ENCODE measurements at regions not wholly inside any gene's neighbourhood (a gene's known extent, or its start where the extent isn't known, plus 50 kb on each side); places are given as distances from the start of the nearest gene placed in this dataset.

GRCh38 chr1:57982852-57983251, 559.0 kb upstream of the DAB1 start:
- no peak for DNase-seq

GRCh38 chr1:57976216-57976615, 552.4 kb upstream of the DAB1 start:
- no peak for DNase-seq

GRCh38 chr1:57968321-57968720, 544.5 kb upstream of the DAB1 start:
- no peak for DNase-seq

GRCh38 chr1:57966751-57967406, 543.0 kb upstream of the DAB1 start:
- no peak for DNase-seq

DNA sequence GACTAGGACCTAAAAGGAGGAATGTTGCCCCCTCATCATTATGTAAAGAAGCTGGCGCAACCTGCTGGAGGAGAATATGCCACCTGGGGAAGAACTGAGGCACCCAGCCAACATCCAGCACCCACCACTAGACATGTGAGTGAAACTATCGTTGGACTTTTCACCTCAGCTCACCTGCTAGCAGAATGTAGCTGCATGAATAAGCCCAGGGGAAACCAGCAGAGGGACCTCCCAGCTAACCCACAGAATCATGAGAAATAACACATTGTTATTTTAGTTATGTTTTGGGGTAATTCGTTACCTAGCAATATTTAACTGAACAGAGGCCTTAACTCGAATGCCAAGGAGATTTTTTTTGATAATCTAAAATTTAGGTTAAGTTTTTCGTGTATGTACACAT, 542.5 kb upstream of the DAB1 start:
- no peak for DNase-seq

- DNase-seq: no peak
Observed at GRCh38 chr1:57963581-57963980, 539.7 kb upstream of the DAB1 start.

- DNase-seq: no peak
Observed at GRCh38 chr1:57959531-57960241, 535.8 kb upstream of the DAB1 start.

- no peak for DNase-seq
Observed at GRCh38 chr1:57957576-57957975, 533.7 kb upstream of the DAB1 start.

GRCh38 chr1:57951390-57951789, 527.5 kb upstream of the DAB1 start:
- no peak for DNase-seq

DNA sequence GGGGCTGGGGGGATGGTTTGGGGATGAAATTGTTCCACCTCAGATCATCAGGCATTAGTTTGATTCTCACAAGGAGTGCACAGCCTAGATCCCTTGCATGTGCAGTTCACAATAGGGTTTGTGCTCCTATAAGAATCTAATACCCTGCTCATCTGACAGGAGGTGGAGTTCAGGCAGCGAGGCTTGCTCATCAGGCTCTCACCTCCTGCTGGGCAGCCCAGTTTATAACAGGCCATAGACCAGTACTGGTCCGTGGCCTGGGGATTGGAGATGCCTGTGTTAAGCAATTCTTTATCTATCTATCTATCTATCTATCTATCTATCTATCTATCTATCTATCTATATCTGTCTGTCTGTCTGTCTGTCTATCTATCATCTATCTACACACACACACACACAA, 525.3 kb upstream of the DAB1 start:
- DNase-seq: no peak

- DNase-seq: no peak
Observed at GRCh38 chr1:57947471-57947870, 523.6 kb upstream of the DAB1 start.

DNA sequence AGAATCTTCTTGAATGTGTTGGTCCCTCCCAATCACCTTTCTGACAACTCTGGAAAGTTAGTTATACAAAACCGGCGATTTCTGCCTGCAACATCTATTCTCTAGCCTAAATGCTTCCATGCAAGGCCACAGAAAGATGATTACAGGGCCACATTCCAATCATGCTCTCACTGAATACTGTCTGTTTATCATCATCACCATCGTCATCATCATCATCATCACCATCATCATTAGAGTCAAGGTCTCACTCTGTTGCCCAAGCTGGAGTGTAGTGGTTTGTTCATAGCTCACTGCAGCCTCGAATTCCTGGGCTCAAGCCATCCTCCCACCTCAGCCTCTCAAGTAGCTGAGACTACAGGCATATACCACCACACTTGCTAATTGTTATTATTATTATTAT, 521.2 kb upstream of the DAB1 start:
- DNase-seq: no peak

- DNase-seq: no peak
Observed at GRCh38 chr1:57943365-57943764, 519.5 kb upstream of the DAB1 start.

GRCh38 chr1:57934745-57935144, 510.9 kb upstream of the DAB1 start:
- DNase-seq: no peak

GRCh38 chr1:57927003-57927402, 503.1 kb upstream of the DAB1 start:
- no peak for DNase-seq

- no peak for DNase-seq
Observed at GRCh38 chr1:57926025-57926552, 502.2 kb upstream of the DAB1 start.

- no peak for DNase-seq
Observed at GRCh38 chr1:57925226-57925625, 501.4 kb upstream of the DAB1 start.

DNA sequence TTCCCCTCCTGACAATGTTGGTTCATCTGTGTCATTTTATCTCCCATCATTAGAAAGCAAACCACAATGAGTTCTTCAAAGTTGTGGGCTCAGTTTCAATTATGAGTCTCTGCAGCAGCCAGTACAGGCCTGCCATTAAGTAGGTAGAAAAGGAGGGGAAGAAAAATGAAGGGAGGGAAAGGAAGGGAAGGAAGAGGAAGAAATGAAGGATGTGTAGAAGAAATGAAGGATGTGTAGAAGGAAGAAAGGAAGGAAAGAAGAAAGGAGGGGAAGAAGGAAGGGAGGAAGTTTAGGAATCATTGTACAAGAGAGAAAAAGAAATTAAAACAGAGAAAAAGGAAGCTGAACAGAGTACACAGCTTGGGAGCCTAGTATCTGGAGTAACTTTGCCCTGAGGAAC, 498.3 kb upstream of the DAB1 start:
- DNase-seq: no peak

DNA sequence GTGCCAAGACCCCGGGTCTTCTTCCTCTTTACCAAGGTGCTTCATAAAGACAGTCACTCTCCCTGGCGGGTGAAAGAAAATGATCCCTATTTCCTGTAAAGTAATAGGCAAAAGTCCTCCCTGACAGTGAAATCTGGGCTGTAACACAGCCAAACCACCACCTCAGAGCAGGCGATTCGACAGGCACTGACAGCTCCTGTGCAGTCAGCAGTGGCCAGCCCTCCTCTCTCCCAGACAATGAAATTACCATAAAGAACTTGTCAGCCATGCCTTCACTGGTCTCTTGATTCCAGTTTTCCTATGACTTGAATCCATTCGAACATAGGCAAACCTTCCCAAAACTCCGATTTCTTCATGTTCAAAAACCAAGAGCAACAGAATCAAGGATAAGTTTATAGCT, 492.2 kb upstream of the DAB1 start:
- DNase-seq: no peak

GRCh38 chr1:57911427-57911826, 487.6 kb upstream of the DAB1 start:
- no peak for DNase-seq

DNA sequence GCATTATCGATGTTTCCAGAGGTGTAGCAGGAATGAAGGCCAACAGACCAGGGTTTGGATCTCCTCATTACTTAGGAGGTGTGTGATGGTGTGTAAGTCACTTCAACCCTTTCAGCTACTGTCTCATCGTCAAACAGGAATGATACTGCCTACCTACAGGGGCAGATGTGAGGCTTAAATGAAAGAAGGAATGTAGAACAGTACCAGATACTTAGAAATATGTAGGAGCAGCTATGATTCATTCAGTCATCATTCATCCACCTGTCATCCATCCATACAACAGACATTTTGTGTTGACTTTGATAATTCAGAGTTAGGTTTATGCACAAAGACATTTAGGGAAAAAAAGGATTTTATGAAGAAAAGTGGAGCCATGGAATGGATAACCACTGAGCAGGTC, 486.9 kb upstream of the DAB1 start:
- no peak for DNase-seq

GRCh38 chr1:57910305-57910704, 486.4 kb upstream of the DAB1 start:
- no peak for DNase-seq

- no peak for DNase-seq
Observed at GRCh38 chr1:57908147-57908890, 484.5 kb upstream of the DAB1 start.
